GM21576 (cell line): ENCODE measurements at regions not wholly inside any gene's neighbourhood (a gene's known extent, or its start where the extent isn't known, plus 50 kb on each side); places are given as distances from the start of the nearest gene placed in this dataset.
"Not testable (repeated sequence)": the region's sequence is repeated elsewhere in the genome, so short reads cannot be mapped to it uniquely, and the experiment has no call there.

Experiments used
- ATAC-seq: cut with Tn5 transposase; IDR thresholded peaks from one replicate; pipeline ENCODE4 v1.9.1; 2021; ENCODE audit warnings: mild to moderate bottlenecking, moderate library complexity; ENCODE audit not compliant: unreplicated experiment

DNA sequence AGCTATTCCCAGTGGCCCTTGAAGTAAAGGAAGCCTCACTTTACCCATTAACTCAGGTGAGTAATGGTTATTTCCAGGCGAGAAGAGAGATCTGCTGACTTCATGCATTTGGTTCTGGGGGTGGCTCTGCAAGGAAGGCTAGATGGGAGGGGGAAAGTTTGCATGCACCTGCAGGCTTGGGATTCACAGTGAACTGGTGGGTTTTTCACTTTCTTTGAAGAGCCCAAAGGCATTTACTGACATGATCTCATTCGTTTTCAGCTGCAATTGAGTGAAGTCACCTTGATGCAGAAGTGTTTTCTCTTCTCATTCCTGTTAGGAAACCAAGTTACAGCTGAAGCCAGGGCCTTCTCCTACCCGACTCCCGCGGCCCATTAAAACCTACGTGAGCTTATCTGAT lies 131.0 kb upstream of the N4BP1 start:
- no peak for ATAC-seq

DNA sequence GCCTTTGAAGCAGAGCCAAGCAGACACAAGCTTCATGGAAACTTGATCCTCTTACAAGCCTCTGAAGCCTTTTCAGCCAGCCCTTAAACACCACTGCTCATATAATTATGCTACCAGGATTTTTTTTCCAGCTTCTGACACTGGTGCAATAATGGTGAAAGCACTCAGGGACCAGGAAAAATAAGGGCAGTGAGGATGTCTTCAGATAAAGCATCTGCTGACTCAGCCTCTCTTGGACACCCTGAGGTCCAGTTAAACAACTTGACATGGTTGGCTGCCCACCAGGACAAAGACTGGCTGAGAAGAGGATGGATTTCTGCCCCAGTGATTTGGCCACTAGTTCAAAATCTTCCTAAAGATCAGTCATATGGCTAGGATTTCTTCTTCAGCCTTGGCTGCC lies 124.2 kb upstream of the N4BP1 start:
- ATAC-seq, result no peak

DNA sequence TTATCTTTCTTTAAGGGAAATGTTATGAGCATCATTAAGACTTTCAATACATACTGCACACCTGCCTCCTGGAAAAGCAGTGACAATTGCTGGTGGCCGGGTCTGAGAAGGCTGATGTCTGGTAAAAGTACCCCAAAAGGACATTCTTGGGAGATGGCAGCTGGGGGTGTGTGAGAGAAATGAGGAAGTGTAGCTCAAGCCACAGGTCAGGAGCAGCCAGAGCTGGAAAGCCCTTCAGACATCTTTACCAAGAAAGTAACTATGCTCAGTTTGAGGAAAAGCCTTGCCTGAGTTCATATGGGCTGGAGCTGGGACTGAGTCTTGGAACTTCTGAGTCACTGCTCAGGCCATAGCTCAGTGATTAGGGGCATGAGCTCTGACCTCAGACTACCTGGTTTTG lies 94.7 kb upstream of the N4BP1 start:
- ATAC-seq, result no peak

DNA sequence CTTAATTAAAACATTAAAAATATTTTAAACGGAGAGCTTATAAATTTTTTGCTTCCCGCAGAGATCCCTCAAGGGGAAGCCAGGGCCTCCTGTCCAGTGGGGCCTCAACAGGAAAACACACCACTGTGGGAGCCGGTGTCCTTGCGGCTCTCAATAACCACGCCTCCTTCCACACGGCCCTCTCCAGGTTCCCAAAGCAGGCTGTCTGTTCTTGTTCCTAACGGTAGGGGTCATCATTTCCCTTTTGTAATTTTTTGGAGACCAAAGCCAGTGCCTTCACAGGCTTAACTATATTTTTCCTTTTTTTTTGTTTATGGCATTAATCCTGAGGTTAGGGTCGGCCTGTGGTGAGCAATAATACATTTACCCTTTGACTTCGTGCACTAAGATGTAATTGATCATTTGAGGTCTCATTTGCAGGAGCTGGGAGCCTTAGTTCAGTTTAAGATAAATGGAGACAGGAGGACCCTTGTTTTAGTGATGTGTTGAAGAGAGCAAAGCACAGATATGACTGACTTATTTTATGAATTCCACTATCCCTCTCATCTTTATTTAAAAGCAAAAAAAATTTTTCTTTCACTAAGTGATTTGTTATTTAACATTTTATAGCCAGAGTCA lies 77.5 kb upstream of the N4BP1 start:
- ATAC-seq, result peak; percentile 84

- ATAC-seq, result no peak
These were observed 74.2 kb upstream of the N4BP1 start for GRCh38 chr16:48684148-48684547.

- ATAC-seq, result no peak
These were observed 73.0 kb upstream of the N4BP1 start for GRCh38 chr16:48682971-48683370.

GRCh38 chr16:48681520-48681919 lies 71.5 kb upstream of the N4BP1 start:
- ATAC-seq, result no peak

DNA sequence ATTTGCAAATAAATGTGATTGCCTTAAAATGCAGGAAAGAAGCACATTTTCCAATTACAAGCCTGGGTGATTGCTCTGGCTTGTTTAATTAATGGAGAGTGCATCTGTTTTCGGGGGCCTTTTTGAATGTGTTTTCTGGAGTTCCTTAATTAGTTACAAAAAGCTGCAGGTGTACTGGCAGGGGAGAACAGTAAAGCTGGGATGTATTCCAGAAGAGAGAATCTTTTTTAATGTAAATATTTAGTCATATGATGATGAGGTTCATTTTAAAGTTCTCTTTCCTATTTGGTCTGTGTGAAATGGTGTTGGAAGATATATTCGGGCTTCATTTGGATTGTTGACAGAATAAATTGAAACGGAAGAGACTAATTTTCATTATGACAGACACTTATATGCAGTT lies 70.9 kb upstream of the N4BP1 start:
- no peak for ATAC-seq

- no peak for ATAC-seq
These were observed 66.9 kb upstream of the N4BP1 start for GRCh38 chr16:48676836-48677235.

GRCh38 chr16:48668184-48668583 lies 58.2 kb upstream of the N4BP1 start:
- not testable (repeated sequence) for ATAC-seq

GRCh38 chr16:48659940-48660339 lies 50.0 kb upstream of the N4BP1 start:
- no peak for ATAC-seq
